Pancreas (tissue), 10 donors: ENCODE measurements at regions not wholly inside any gene's neighbourhood (a gene's known extent, or its start where the extent isn't known, plus 50 kb on each side); places are given as distances from the start of the nearest gene placed in this dataset.
A peak's percentile ranks its signal among the peaks of the same experiment; 100 is the strongest.

Source experiments
- ATAC-seq, 4 donors: fragments of 200-7000 bp; cut with Tn5 transposase; one replicate each; pipeline versions ENCODE4 v1.8.0 to v1.9.1; 2020; ENCODE audit warnings: mild to moderate bottlenecking in 4 of 4, moderate library complexity in 4 of 4
- DNase-seq, 6 donors: peaks; one replicate each; pipeline ENCODE4 v3.0.0-alpha.2; 2020
- FAIRE-seq: peaks from 2 replicates; lab custom pipeline; 2012; peaks lifted over from hg19 to GRCh38; lab: Jason Lieb, UNC
- H3K27ac ChIP-seq, 4 donors: fragments of 200-600 bp; sonication (generic); 1 replicate in 3 of 4; 2 replicates in 1 of 4; pipeline versions ENCODE4 v1.5.0 to v1.8.0; 2020
- H3K27me3 ChIP-seq, 4 donors: fragments of 200-600 bp; one replicate each; pipeline ENCODE4 v1.8.0; 2021
- H3K36me3 ChIP-seq, 3 donors: fragments of 200-600 bp; sonication (generic) in 1 of 3; one replicate each; pipeline versions ENCODE4 v1.5.0 to v1.8.0; 2020 to 2021
- H3K4me1 ChIP-seq, 3 donors: fragments of 200-600 bp; one replicate each; pipeline ENCODE4 v1.8.0; 2021
- H3K4me3 ChIP-seq, 4 donors: fragments of 200-600 bp; sonication (generic) in 2 of 4; one replicate each; pipeline versions ENCODE4 v1.5.0 to v1.8.0; 2020 to 2021
- H3K9me3 ChIP-seq, 4 donors: fragments of 200-600 bp; one replicate each; pipeline ENCODE4 v1.8.0; 2021
- CTCF ChIP-seq, 4 donors: fragments of 200-600 bp; sonication (generic) in 3 of 4; IDR thresholded peaks; one replicate each; pipeline versions ENCODE4 v1.5.0 to v1.8.0; 2021; ENCODE audit warnings: antibody characterized with exemption in 4 of 4
- WGBS, 2 donors: extraction: QIAGEN DNeasy Blood & Tissue Kit; methylation state at CpG; one replicate each; pipeline ENCODE4 v1.1.7; 2013; 5-methylcytosine and 5-hydroxymethylcytosine counted together
- intact Hi-C, 3 donors: fragments of 100-400 bp; cut with DNase I; formaldehyde crosslinking; loops; one replicate each; pipeline versions ENCODE4 v1.11.1 to v1.14.2; 2022
- donor health status: healthy with polysubstance abuse.
- donor health status: DM: no; HTN: no; CAD: no; lungs with moderate emphysema.
- donor health status: DM: no; HTN: no; CAD: no.
- donor health status: control.
- donor health status: control.
- donor health status: Bipolar disorder and iron deficiency.
- donor health status: DM: yes; HTN: yes; CAD: no.
- donor health status: DM: no; HTN: no; CAD: no.
- donor health status: DM: no; HTN: no; CAD: no.
- donor health status: DM: yes; HTN: yes; CAD: no.

GRCh38 chr9:653856-654387 lies 187.6 kb upstream of the DMRT1 start:
- WGBS, 2 donors, result 56 to 73% methylated on average over 3 of the region's 3 CpGs
- H3K27me3 ChIP-seq, result no peaks in the 10 kb centered on the region
- peak in 1 of 4 donors; percentile 13 for ATAC-seq
- H3K27ac ChIP-seq, result no peak overlapping the region
- no peaks in the 10 kb centered on the region for H3K9me3 ChIP-seq
- H3K4me3 ChIP-seq, result no peak overlapping the region
- no peak for FAIRE-seq
- H3K36me3 ChIP-seq, result no peaks in the 10 kb centered on the region
- intact Hi-C loops, result no loop called here
- peaks cover 9 to 17% (median 11%) of the 10 kb centered on the region in 3 donors for H3K4me1 ChIP-seq
- no peak for TF ChIP-seq CTCF (IDR thresholded peaks at IDR 0.05)
- DNase-seq, result no peak

- DNase-seq (peak; percentile 76 to 90 (median 82)), FAIRE-seq (no peak), ATAC-seq (peak; percentile 76 to 88 (median 82))
- no peaks in the 10 kb centered on the region for H3K36me3 ChIP-seq
- no peaks in the 10 kb centered on the region for H3K9me3 ChIP-seq
- peaks cover 9 to 11% (median 10%) of the 10 kb centered on the region in 3 donors for H3K4me1 ChIP-seq
- no peaks in the 10 kb centered on the region for H3K27me3 ChIP-seq
- WGBS, 2 donors, result 18 to 22% methylated on average over 5 of the region's 5 CpGs
- peak overlapping the region in 2 of 4 donors; percentile 1 to 2 for H3K27ac ChIP-seq
- no peak for TF ChIP-seq CTCF (IDR thresholded peaks at IDR 0.05)
- intact Hi-C loops, result no loop called here
- H3K4me3 ChIP-seq, result no peak overlapping the region
Observed at GRCh38 chr9:655875-656274, 185.6 kb upstream of the DMRT1 start.

DNA sequence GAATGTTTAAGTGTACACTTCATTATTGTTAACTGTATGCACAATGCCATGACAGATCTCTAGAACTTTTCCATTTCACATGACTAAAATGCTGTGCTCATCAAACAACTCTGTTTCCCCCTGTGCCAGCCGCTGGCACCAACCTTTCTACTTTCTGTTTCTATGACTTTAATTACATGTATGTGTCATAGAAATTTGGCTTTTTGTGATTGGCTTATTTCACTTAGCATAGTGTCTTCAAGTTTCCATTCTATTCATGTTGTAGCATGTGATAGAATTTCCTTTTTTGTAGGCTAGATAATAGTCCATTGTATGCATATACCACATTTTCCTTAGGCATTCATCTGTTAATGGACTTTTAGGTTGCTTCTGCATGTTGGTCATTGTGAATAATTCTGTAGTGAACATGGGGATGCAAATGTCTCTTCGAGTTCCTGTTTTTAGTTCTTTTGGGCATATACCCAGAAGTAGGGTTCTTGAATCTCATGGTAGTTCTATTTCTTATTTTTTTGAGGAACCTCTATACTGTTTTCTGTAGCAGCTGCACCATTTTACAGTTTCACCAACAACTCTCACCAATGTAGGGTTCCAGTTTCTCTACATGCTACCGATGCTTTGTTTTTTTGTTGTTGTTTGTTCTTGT lies 184.4 kb upstream of the DMRT1 start:
- Histone ChIP-seq H3K27ac (no peak overlapping the region), H3K4me3 (no peak overlapping the region), H3K4me1 (peaks cover 9 to 11% (median 10%) of the 10 kb centered on the region in 3 donors), H3K9me3 (no peaks in the 10 kb centered on the region), H3K27me3 (no peaks in the 10 kb centered on the region), H3K36me3 (no peaks in the 10 kb centered on the region)
- 63 to 64% methylated on average over 3 of the region's 3 CpGs for WGBS, 2 donors
- ATAC-seq (peak in 1 of 4 donors; percentile 16), DNase-seq (no peak), FAIRE-seq (no peak)
- intact Hi-C loops, result no loop called here
- no peak for TF ChIP-seq CTCF (IDR thresholded peaks at IDR 0.05)

- ATAC-seq (no peak), FAIRE-seq (no peak), DNase-seq (no peak)
- no peaks in the 10 kb centered on the region for H3K27me3 ChIP-seq
- H3K4me3 ChIP-seq, result no peak overlapping the region
- no peaks in the 10 kb centered on the region for H3K9me3 ChIP-seq
- H3K36me3 ChIP-seq, result no peaks in the 10 kb centered on the region
- intact Hi-C loops, result no loop called here
- 86 to 88% methylated on average over 5 of the region's 5 CpGs for WGBS, 2 donors
- no peak for TF ChIP-seq CTCF (IDR thresholded peaks at IDR 0.05)
- peaks cover 9 to 15% (median 11%) of the 10 kb centered on the region in 3 donors for H3K4me1 ChIP-seq
- H3K27ac ChIP-seq, result no peak overlapping the region
Observed at GRCh38 chr9:659286-659685, 182.2 kb upstream of the DMRT1 start.

GRCh38 chr9:660227-660626 lies 181.3 kb upstream of the DMRT1 start:
- Histone ChIP-seq H3K27ac (no peak overlapping the region), H3K9me3 (no peaks in the 10 kb centered on the region), H3K27me3 (no peaks in the 10 kb centered on the region), H3K36me3 (no peaks in the 10 kb centered on the region), H3K4me3 (no peak overlapping the region), H3K4me1 (peaks cover 9 to 15% (median 11%) of the 10 kb centered on the region in 3 donors)
- ATAC-seq (no peak), DNase-seq (no peak), FAIRE-seq (no peak)
- TF ChIP-seq CTCF (IDR thresholded peaks at IDR 0.05), result no peak
- WGBS, 2 donors, result 47 to 68% methylated on average over 2 of the region's 2 CpGs
- intact Hi-C loops, result no loop called here
